Gastroesophageal sphincter (tissue), 4 donors: ENCODE measurements at regions not wholly inside any gene's neighbourhood (a gene's known extent, or its start where the extent isn't known, plus 50 kb on each side); places are given as distances from the start of the nearest gene placed in this dataset.

Experiments used
- ATAC-seq: fragments of 150-250 bp; one replicate; pipeline ENCODE4 v1.9.1; 2016; ENCODE audit warnings: mild to moderate bottlenecking, moderate library complexity
- H3K27ac ChIP-seq, 4 donors: fragments of 200-600 bp; sonication (generic) in 3 of 4; 1 replicate in 3 of 4; 2 replicates in 1 of 4; pipeline ENCODE4 v1.5.1; 2016 to 2019
- H3K27me3 ChIP-seq: fragments of 200-600 bp; sonication (generic); one replicate; pipeline ENCODE4 v1.5.1; 2019
- H3K36me3 ChIP-seq, 2 donors: fragments of 200-600 bp; sonication (generic); one replicate each; pipeline ENCODE4 v1.5.1; 2019; ENCODE audit warnings: control low read depth in 1 of 2
- H3K4me1 ChIP-seq, 3 donors: fragments of 200-600 bp; sonication (generic); 1 replicate in 2 of 3; 2 replicates in 1 of 3; pipeline ENCODE4 v1.5.1; 2016 to 2019; ENCODE audit warnings: control low read depth in 2 of 3
- H3K4me3 ChIP-seq, 2 donors: fragments of 200-600 bp; sonication (generic); one replicate each; pipeline ENCODE4 v1.5.1; 2019; ENCODE audit warnings: mild to moderate bottlenecking in 1 of 2, moderate library complexity in 1 of 2
- H3K9me3 ChIP-seq, 3 donors: fragments of 200-600 bp; sonication (generic); one replicate each; pipeline ENCODE4 v1.5.1; 2017 to 2019; ENCODE audit warnings: control low read depth in 2 of 3
- EP300 ChIP-seq: sonication (generic); formaldehyde crosslinking; IDR thresholded peaks from one replicate; pipeline ENCODE4 v1.6.1; 2017; ENCODE audit warnings: antibody characterized with exemption, mild to moderate bottlenecking
- POLR2A ChIP-seq, 2 donors: fragments of 450-650 bp; IDR thresholded peaks; one replicate each; pipeline ENCODE4 v1.6.1; 2017; ENCODE audit warnings: antibody characterized with exemption in 2 of 2, mild to moderate bottlenecking in 2 of 2, moderate library complexity in 1 of 2
- POLR2AphosphoS5 ChIP-seq: sonication (generic); formaldehyde crosslinking; IDR thresholded peaks from one replicate; pipeline ENCODE4 v1.6.1; 2017; ENCODE audit warnings: antibody characterized with exemption
- WGBS, 2 donors: methylation state at CpG; one replicate each; pipeline ENCODE4 v1.1.5; 2018; ENCODE audit warnings: low coverage in 1 of 2; 5-methylcytosine and 5-hydroxymethylcytosine counted together
- TF ChIP-seq, protein P1 (sequence below), 4 experiments: fragments of 200-600 bp in 2 of 4; fragments of 450-650 bp in 2 of 4; sonication (generic) in 1 of 4; IDR thresholded peaks; one replicate each; pipeline ENCODE4 v1.5.1; 2017 to 2019; ENCODE audit warnings: antibody characterized with exemption in 4 of 4, mild to moderate bottlenecking in 2 of 4, moderate library complexity in 2 of 4

DNA sequence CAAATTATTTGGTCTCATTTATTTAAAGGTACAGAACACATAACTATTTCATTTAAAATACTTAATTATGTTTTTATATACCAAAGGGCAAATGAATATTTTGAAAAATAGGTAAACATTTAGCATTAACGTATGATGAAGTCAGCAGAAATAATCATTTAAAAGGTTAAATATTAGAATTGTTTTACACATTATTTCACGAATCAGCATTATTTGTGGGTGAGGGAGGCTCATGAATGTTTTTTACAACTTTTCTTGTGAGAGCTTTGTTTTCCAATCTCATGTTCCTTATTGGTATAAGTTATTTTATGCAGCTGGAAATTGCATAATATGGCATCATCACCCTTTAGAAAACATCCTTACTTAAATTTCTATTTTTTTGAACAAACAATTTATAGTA is 73.9 kb upstream of the FSTL5 start:
- Histone ChIP-seq H3K4me3 (no peak overlapping the region), H3K27ac (no peak overlapping the region), H3K27me3 (no peaks in the 10 kb centered on the region), H3K36me3 (no peaks in the 10 kb centered on the region), H3K9me3 (peaks cover 0 to under 1% (median 0%) of the 10 kb centered on the region in 3 donors), H3K4me1 (no peaks in the 10 kb centered on the region)
- TF ChIP-seq POLR2AphosphoS5, result no peak
- TF ChIP-seq, protein P1, sequence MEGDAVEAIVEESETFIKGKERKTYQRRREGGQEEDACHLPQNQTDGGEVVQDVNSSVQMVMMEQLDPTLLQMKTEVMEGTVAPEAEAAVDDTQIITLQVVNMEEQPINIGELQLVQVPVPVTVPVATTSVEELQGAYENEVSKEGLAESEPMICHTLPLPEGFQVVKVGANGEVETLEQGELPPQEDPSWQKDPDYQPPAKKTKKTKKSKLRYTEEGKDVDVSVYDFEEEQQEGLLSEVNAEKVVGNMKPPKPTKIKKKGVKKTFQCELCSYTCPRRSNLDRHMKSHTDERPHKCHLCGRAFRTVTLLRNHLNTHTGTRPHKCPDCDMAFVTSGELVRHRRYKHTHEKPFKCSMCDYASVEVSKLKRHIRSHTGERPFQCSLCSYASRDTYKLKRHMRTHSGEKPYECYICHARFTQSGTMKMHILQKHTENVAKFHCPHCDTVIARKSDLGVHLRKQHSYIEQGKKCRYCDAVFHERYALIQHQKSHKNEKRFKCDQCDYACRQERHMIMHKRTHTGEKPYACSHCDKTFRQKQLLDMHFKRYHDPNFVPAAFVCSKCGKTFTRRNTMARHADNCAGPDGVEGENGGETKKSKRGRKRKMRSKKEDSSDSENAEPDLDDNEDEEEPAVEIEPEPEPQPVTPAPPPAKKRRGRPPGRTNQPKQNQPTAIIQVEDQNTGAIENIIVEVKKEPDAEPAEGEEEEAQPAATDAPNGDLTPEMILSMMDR (IDR thresholded peaks at IDR 0.05), result no peak
- TF ChIP-seq EP300, result no peak
- TF ChIP-seq POLR2A (IDR thresholded peaks at IDR 0.05), result no peak
- ATAC-seq, result no peak
- 71 to 77% methylated on average over 2 of the region's 2 CpGs for WGBS, 2 donors

DNA sequence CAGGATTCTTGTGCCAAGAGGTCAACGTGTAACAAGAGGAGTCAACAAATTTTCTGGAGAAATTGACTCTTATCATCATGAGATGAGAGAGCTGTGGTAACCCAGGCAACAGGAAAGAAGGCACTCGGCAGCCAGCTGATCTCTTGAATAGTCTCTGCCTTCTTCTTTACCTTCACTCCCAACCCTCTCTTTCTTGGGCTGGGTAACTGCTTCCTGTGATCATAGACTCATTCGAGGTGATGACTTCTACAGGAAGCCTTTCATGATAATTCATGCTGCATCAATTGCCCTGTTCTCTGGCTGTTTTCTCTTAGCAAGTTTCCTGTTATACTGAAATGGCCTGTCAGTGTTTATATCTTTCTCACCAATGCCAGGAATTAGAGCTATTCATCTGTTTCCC is 70.8 kb upstream of the FSTL5 start:
- Histone ChIP-seq H3K4me1 (no peaks in the 10 kb centered on the region), H3K36me3 (no peaks in the 10 kb centered on the region), H3K9me3 (peaks cover 0 to 8% (median 0%) of the 10 kb centered on the region in 3 donors), H3K4me3 (no peak overlapping the region), H3K27ac (no peak overlapping the region), H3K27me3 (no peaks in the 10 kb centered on the region)
- no peak for ATAC-seq
- 48 to 53% methylated on average over 2 to 3 of the region's 3 CpGs for WGBS, 2 donors
- TF ChIP-seq EP300 (no peak), POLR2AphosphoS5 (no peak), POLR2A (IDR thresholded peaks at IDR 0.05) (no peak)
- TF ChIP-seq, protein P1 (IDR thresholded peaks at IDR 0.05), result no peak

DNA sequence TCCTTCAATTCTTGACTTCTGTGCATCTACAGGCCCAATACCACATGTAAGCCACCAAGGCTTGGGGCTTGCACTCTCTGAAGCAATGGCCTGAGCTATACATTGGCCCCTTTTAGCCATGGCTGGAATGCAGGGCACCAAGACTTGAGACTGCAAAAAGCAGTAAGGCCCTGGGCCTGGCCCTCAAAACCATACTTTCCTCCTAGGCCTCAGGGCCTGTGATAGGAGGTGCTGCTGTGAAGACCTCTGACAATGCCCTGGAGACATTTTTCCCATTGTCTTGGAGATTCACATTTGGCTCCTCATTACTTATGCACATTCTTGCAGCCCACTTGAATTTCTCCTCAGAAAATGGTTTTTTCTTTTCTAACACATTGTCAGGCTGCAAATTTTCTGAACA is 68.5 kb upstream of the FSTL5 start:
- Histone ChIP-seq H3K9me3 (peaks cover 0 to 8% (median 0%) of the 10 kb centered on the region in 3 donors), H3K27ac (no peak overlapping the region), H3K27me3 (no peaks in the 10 kb centered on the region), H3K4me1 (no peaks in the 10 kb centered on the region), H3K4me3 (no peak overlapping the region), H3K36me3 (no peaks in the 10 kb centered on the region)
- no peak for TF ChIP-seq EP300
- no peak for TF ChIP-seq POLR2AphosphoS5
- TF ChIP-seq, protein P1 (IDR thresholded peaks at IDR 0.05), result no peak
- TF ChIP-seq POLR2A (IDR thresholded peaks at IDR 0.05), result no peak
- ATAC-seq, result no peak

DNA sequence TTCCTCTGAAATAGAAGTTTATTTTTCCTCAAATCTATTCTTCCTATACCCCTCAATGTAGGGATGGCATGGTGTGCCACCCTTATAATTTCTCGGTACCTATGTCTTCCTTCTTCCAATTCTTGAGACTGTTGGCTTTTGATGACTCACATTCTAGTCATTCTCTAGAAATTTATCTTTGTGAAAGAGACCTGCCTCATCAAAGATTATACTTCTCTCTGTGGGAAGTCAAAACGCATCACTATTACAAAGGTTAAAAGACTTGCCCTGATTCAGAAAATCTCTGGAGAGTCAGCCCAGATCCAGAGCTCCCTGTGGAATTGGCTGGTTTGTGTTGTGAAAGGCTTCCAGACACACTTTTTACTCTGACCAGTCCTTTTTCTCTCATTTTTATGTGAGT is 65.9 kb upstream of the FSTL5 start:
- Histone ChIP-seq H3K27ac (no peak overlapping the region), H3K4me1 (no peaks in the 10 kb centered on the region), H3K27me3 (no peaks in the 10 kb centered on the region), H3K4me3 (no peak overlapping the region), H3K9me3 (peaks cover 0 to 8% (median 0%) of the 10 kb centered on the region in 3 donors), H3K36me3 (no peaks in the 10 kb centered on the region)
- 71 to 85% methylated on average over 2 of the region's 2 CpGs for WGBS, 2 donors
- ATAC-seq, result no peak
- no peak for TF ChIP-seq POLR2AphosphoS5
- TF ChIP-seq POLR2A (IDR thresholded peaks at IDR 0.05), result no peak
- TF ChIP-seq EP300, result no peak
- TF ChIP-seq, protein P1 (IDR thresholded peaks at IDR 0.05), result no peak

DNA sequence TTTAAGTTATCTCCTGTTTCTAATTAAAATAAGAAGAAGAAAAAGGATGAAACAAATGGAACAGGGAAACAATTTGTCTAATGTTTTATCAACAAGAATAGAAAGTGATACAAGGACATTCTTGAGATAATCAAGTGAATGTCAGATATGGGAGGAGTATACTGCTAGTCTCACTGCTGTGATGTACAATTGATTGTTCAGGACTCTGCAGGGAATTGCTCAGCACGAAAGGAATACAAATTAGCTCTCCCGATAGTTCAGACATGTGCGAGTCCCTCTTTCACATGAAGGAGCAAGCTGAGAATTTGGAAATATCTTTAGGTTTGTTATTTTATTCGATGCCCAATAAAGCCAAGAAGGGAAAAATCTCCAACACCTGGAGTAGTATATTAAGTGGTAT is 57.3 kb upstream of the FSTL5 start:
- H3K4me3 ChIP-seq, result no peak overlapping the region
- 73 to 74% methylated on average over 4 of the region's 4 CpGs for whole genome bisulfite sequencing, 2 donors
- no peak overlapping the region for H3K27ac ChIP-seq
- H3K9me3 ChIP-seq, result no peaks in the 10 kb centered on the region
- ATAC-seq, result no peak
- no peaks in the 10 kb centered on the region for H3K36me3 ChIP-seq
- no peak for TF ChIP-seq POLR2AphosphoS5
- no peak for TF ChIP-seq EP300
- no peak for TF ChIP-seq POLR2A (IDR thresholded peaks at IDR 0.05)
- TF ChIP-seq, protein P1 (IDR thresholded peaks at IDR 0.05), result no peak
- no peaks in the 10 kb centered on the region for H3K27me3 ChIP-seq
- H3K4me1 ChIP-seq, result no peaks in the 10 kb centered on the region
